B cell (primary cell): ENCODE measurements at regions not wholly inside any gene's neighbourhood (a gene's known extent, or its start where the extent isn't known, plus 50 kb on each side); places are given as distances from the start of the nearest gene placed in this dataset.

Source experiments
- ATAC-seq: fragments of 200-7000 bp; cut with Tn5 transposase; one replicate; pipeline ENCODE4 v1.10.0; 2021; ENCODE audit warnings: low read depth, mild to moderate bottlenecking, moderate number of reproducible peaks, moderate library complexity
- CTCF ChIA-PET: fragments of 350-600 bp; sonication (Branson Sonifier 250); formaldehyde crosslinking; loops from one replicate; lab custom pipeline; 2021; ENCODE audit warnings: antibody characterized with exemption, inconsistent platforms; lab: Charles Lee
- POLR2A ChIA-PET: fragments of 350-600 bp; sonication (Branson Sonifier 250); formaldehyde crosslinking; loops from one replicate; lab custom pipeline; 2021; ENCODE audit warnings: antibody characterized with exemption; lab: Charles Lee
- DNase-seq: peaks from one replicate; pipeline ENCODE4 v3.0.0; 2013
- H2AFZ ChIP-seq: 2 replicates; pipeline ENCODE4 v1.6.1; 2012; ENCODE audit warnings: mild to moderate bottlenecking, low read depth, low read length; ENCODE audit not compliant: insufficient read depth, poor library complexity, severe bottlenecking
- H3K27ac ChIP-seq, 2 donors: 1 replicate in 1 of 2; 2 replicates in 1 of 2; pipeline ENCODE4 v1.5.1; 2012 to 2013; ENCODE audit warnings: low read length in 2 of 2, mild to moderate bottlenecking in 2 of 2, moderate library complexity in 1 of 2
- H3K27me3 ChIP-seq, 4 experiments: fragments of 200-600 bp in 1 of 4; sonication (generic) in 1 of 4; replicated peaks in 1 of 4; 1 replicate in 2 of 4; 2 replicates in 2 of 4; pipeline versions ENCODE4 v1.6.1 to v1.7.0; 2013 to 2016; ENCODE audit warnings: low read length in 3 of 4, mild to moderate bottlenecking in 2 of 4, mixed read lengths in 1 of 4, moderate library complexity in 1 of 4; ENCODE audit not compliant: insufficient read depth in 4 of 4, control insufficient read depth in 3 of 4; ENCODE audit errors: control extremely low read depth in 1 of 4
- H3K36me3 ChIP-seq, 2 experiments: replicated peaks in 1 of 2; 1 replicate in 1 of 2; 2 replicates in 1 of 2; pipeline versions ENCODE4 v1.6.1 to v1.7.1; 2013; ENCODE audit warnings: low read length in 1 of 2; ENCODE audit not compliant: insufficient read depth in 2 of 2, control insufficient read depth in 1 of 2; ENCODE audit errors: control extremely low read depth in 1 of 2, extremely low read depth in 1 of 2
- H3K4me1 ChIP-seq, 2 donors: fragments of 200-600 bp in 1 of 2; sonication (generic) in 1 of 2; 1 replicate in 1 of 2; 2 replicates in 1 of 2; pipeline versions ENCODE4 v1.5.1 to v1.6.1; 2013 to 2017; ENCODE audit warnings: low read length in 2 of 2; ENCODE audit not compliant: control insufficient read depth in 2 of 2, insufficient read depth in 2 of 2
- H3K4me2 ChIP-seq: replicated peaks from 2 replicates; pipeline ENCODE3; 2012; ENCODE audit warnings: mild to moderate bottlenecking, low read depth, low read length; ENCODE audit not compliant: poor library complexity, severe bottlenecking
- H3K4me3 ChIP-seq, 5 experiments: fragments of 200-600 bp in 1 of 5; sonication (generic) in 1 of 5; 1 replicate in 3 of 5; 2 replicates in 2 of 5; pipeline versions ENCODE4 v1.5.1 to v1.7.0; 2011 to 2016; ENCODE audit warnings: low read length in 4 of 5, mild to moderate bottlenecking in 4 of 5, low read depth in 2 of 5, control low read depth in 1 of 5, moderate library complexity in 1 of 5; ENCODE audit not compliant: insufficient read depth in 1 of 5; ENCODE audit errors: control extremely low read depth in 1 of 5, extremely low read depth in 1 of 5
- H3K79me2 ChIP-seq: fragments of 200-600 bp; sonication (generic); one replicate; pipeline ENCODE4 v1.6.0; 2016; ENCODE audit warnings: low read length; ENCODE audit not compliant: control insufficient read depth, insufficient read depth
- H3K9ac ChIP-seq: fragments of 200-600 bp; sonication (generic); 2 replicates; pipeline ENCODE4 v1.6.1; 2017; ENCODE audit warnings: mild to moderate bottlenecking, low read length, moderate library complexity
- H3K9me3 ChIP-seq, 3 donors: one replicate each; pipeline versions ENCODE4 v1.6.1 to v1.7.1; 2013; ENCODE audit warnings: low read length in 2 of 3; ENCODE audit not compliant: control insufficient read depth in 2 of 3, insufficient read depth in 1 of 3; ENCODE audit errors: control extremely low read depth in 1 of 3
- H4K20me1 ChIP-seq: 2 replicates; pipeline ENCODE4 v1.6.0; 2012; ENCODE audit warnings: mild to moderate bottlenecking, low read length; ENCODE audit not compliant: insufficient read depth, control insufficient read depth, poor library complexity, severe bottlenecking
- H3K27ac Mint-ChIP-seq: one replicate; pipeline ENCODE4 v1.8.0; 2021; ENCODE audit warnings: mixed read lengths
- H3K27me3 Mint-ChIP-seq: one replicate; pipeline ENCODE4 v1.8.0; 2021; ENCODE audit warnings: mixed read lengths
- H3K4me1 Mint-ChIP-seq: one replicate; pipeline ENCODE4 v1.8.0; 2021; ENCODE audit warnings: mixed read lengths
- H3K4me3 Mint-ChIP-seq: one replicate; pipeline ENCODE4 v1.8.0; 2021; ENCODE audit warnings: mixed read lengths
- H3K9me3 Mint-ChIP-seq: one replicate; pipeline ENCODE4 v1.8.0; 2022; ENCODE audit warnings: mixed read lengths; ENCODE audit not compliant: insufficient read depth
- CTCF ChIP-seq: fragments of 200-600 bp; IDR thresholded peaks from one replicate; pipeline ENCODE4 v1.8.0; 2022; ENCODE audit warnings: antibody characterized with exemption, mild to moderate bottlenecking
- EZH2 ChIP-seq: IDR thresholded peaks from 2 replicates; pipeline ENCODE4 v1.6.1; 2012; ENCODE audit warnings: borderline replicate concordance, low read depth, mild to moderate bottlenecking, moderate library complexity, low read length; ENCODE audit not compliant: insufficient read depth, poor library complexity, severe bottlenecking
- WGBS: methylation state at CpG from one replicate; pipeline ENCODE4 v1.1.5; 2013; ENCODE audit warnings: missing lambda C conversion rate; ENCODE audit not compliant: insufficient coverage; 5-methylcytosine and 5-hydroxymethylcytosine counted together
- intact Hi-C: fragments of 100-400 bp; cut with micrococcal nuclease; formaldehyde crosslinking; loops from one replicate; pipeline ENCODE4 v1.10.0; 2022

- no peaks in the 10 kb centered on the region for H3K4me1 ChIP-seq
- no peak for DNase-seq
- H3K4me2 ChIP-seq: no peak overlapping the region
- H3K9ac ChIP-seq: no peak overlapping the region
- H2AFZ ChIP-seq: no peak overlapping the region
- H3K4me3 ChIP-seq: no peak overlapping the region
- H3K4me3 Mint-ChIP-seq: no peak overlapping the region
- H3K36me3 ChIP-seq: no peaks in the 10 kb centered on the region
- H3K27ac Mint-ChIP-seq: no peak overlapping the region
- no peaks in the 10 kb centered on the region for H3K9me3 Mint-ChIP-seq
- intact Hi-C loops: no loop called here
- peaks cover 7% of the 10 kb centered on the region for H3K27me3 Mint-ChIP-seq
- 0% methylated on average over 2 of the region's 3 CpGs for WGBS
- H3K27me3 ChIP-seq: no peaks in the 10 kb centered on the region
- H3K4me1 Mint-ChIP-seq: no peaks in the 10 kb centered on the region
- no peak for TF ChIP-seq EZH2
- no peak for TF ChIP-seq CTCF
- ChIA-PET CTCF (no interaction called here), POLR2A (no interaction called here)
- no peaks in the 10 kb centered on the region for H3K79me2 ChIP-seq
- no peak overlapping the region for H3K27ac ChIP-seq
- ATAC-seq: no peak
- H4K20me1 ChIP-seq: no peaks in the 10 kb centered on the region
- no peaks in the 10 kb centered on the region for H3K9me3 ChIP-seq
Measured at GRCh38 chr20:40326784-40327183, 362.3 kb downstream of the MAFB start.

- TF ChIP-seq EZH2 (no peak), CTCF (no peak)
- Histone ChIP-seq H2AFZ (no peak overlapping the region), H3K27me3 (no peaks in the 10 kb centered on the region), H3K4me3 (no peak overlapping the region), H3K36me3 (no peaks in the 10 kb centered on the region), H3K4me1 (no peaks in the 10 kb centered on the region), H4K20me1 (no peaks in the 10 kb centered on the region), H3K4me2 (no peak overlapping the region), H3K27ac (no peak overlapping the region), H3K9ac (no peak overlapping the region), H3K79me2 (no peaks in the 10 kb centered on the region), H3K9me3 (no peaks in the 10 kb centered on the region)
- H3K4me3 Mint-ChIP-seq: no peak overlapping the region
- no peak overlapping the region for H3K27ac Mint-ChIP-seq
- no peaks in the 10 kb centered on the region for H3K4me1 Mint-ChIP-seq
- no peak for ATAC-seq
- peaks cover 4% of the 10 kb centered on the region for H3K27me3 Mint-ChIP-seq
- H3K9me3 Mint-ChIP-seq: no peaks in the 10 kb centered on the region
- intact Hi-C loops: no loop called here
- no CpG with 5 or more reads among the region's 2 CpGs for WGBS
- no peak for DNase-seq
- POLR2A ChIA-PET: no interaction called here
- CTCF ChIA-PET: no interaction called here
Measured at GRCh38 chr20:40325006-40325568, 363.9 kb downstream of the MAFB start.
